ENCODE measurements at regions not wholly inside any gene's neighbourhood (a gene's known extent, or its start where the extent isn't known, plus 50 kb on each side); places are given as distances from the start of the nearest gene placed in this dataset.

GRCh38 chr10:33573606-33574005, 239.1 kb upstream of the NRP1 start:
- no peak for DNase-seq (ENCODE audit: low read depth)
- no peak overlapping the region for H3K4me3 ChIP-seq (ENCODE audit: low read depth, low read length)
- TF ChIP-seq CTCF (IDR thresholded peaks at IDR 0.05; ENCODE audit: insufficient read depth, low read depth, low read length, missing control alignments) = no peak

GRCh38 chr10:33571616-33572015, 237.1 kb upstream of the NRP1 start:
- no peak for TF ChIP-seq CTCF (IDR thresholded peaks at IDR 0.05; ENCODE audit: insufficient read depth, low read depth, low read length, missing control alignments)
- DNase-seq (ENCODE audit: low read depth) = no peak
- H3K4me3 ChIP-seq (ENCODE audit: low read depth, low read length) = no peak overlapping the region

- TF ChIP-seq CTCF (IDR thresholded peaks at IDR 0.05; ENCODE audit: insufficient read depth, low read depth, low read length, missing control alignments) = no peak
- DNase-seq (ENCODE audit: low read depth) = no peak
- no peak overlapping the region for H3K4me3 ChIP-seq (ENCODE audit: low read depth, low read length)
Measured at GRCh38 chr10:33570495-33570894, 236.0 kb upstream of the NRP1 start.

GRCh38 chr10:33569702-33570101, 235.2 kb upstream of the NRP1 start:
- no peak overlapping the region for H3K4me3 ChIP-seq (ENCODE audit: low read depth, low read length)
- DNase-seq (ENCODE audit: low read depth) = no peak
- no peak for TF ChIP-seq CTCF (IDR thresholded peaks at IDR 0.05; ENCODE audit: insufficient read depth, low read depth, low read length, missing control alignments)

- no peak overlapping the region for H3K4me3 ChIP-seq (ENCODE audit: low read depth, low read length)
- no peak for TF ChIP-seq CTCF (IDR thresholded peaks at IDR 0.05; ENCODE audit: insufficient read depth, low read depth, low read length, missing control alignments)
- no peak for DNase-seq (ENCODE audit: low read depth)
Measured at GRCh38 chr10:33566426-33566825, 232.0 kb upstream of the NRP1 start.

- no peak overlapping the region for H3K4me3 ChIP-seq (ENCODE audit: low read depth, low read length)
- no peak for TF ChIP-seq CTCF (IDR thresholded peaks at IDR 0.05; ENCODE audit: insufficient read depth, low read depth, low read length, missing control alignments)
- DNase-seq (ENCODE audit: low read depth) = no peak
Measured at GRCh38 chr10:33566001-33566400, 231.5 kb upstream of the NRP1 start.

GRCh38 chr10:33565231-33565630, 230.8 kb upstream of the NRP1 start:
- no peak for DNase-seq (ENCODE audit: low read depth)

More at GRCh38 chr10:33565231-33565630, 230.8 kb upstream of the NRP1 start:
- no peak overlapping the region for H3K4me3 ChIP-seq (ENCODE audit: low read depth, low read length)
- no peak for TF ChIP-seq CTCF (IDR thresholded peaks at IDR 0.05; ENCODE audit: insufficient read depth, low read depth, low read length, missing control alignments)
